Dedifferentiated amniotic fluid mesenchymal stem cell (primary cell): ENCODE measurements at regions not wholly inside any gene's neighbourhood (a gene's known extent, or its start where the extent isn't known, plus 50 kb on each side); places are given as distances from the start of the nearest gene placed in this dataset.

Experiments used
- DNase-seq: peaks from one replicate; pipeline ENCODE4 v3.0.0-alpha.2; 2016; ENCODE audit errors: extremely low spot score

DNA sequence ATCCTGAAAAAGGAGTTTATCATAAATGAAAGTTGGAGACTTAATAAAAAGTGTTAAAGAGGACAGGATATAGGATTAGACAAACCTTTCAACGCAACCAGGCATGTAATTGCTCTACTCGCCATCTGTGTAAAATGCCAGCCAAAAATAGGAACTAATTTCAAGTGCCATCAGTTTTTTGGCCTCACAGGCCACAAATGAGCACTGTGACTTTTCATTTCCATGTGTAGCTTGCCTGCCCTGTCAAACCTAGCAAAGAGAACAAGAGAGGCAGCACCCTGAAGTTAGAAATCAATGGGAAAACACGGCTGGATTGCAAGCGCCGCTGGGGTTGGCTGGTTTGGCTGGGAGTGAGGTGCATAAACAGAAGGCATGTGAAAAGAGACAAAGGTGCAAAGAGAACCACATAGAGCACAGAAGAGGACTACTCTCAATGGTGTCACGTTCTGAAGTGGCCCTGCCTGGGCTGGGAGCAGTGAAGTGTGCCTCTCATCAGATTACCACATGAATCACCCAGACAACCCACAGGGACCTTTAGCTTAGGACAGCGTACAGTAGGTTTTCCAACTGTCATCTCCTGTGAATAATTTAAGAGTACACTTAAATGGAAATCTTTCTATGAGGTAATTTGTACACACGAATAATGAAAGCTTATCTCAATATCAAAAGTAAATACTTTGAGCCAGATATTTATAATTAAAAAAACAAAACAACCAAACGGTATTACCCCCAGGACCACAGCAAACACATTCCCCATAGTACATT, 78.0 kb upstream of the NHSL1 start:
- DNase-seq = no peak

DNA sequence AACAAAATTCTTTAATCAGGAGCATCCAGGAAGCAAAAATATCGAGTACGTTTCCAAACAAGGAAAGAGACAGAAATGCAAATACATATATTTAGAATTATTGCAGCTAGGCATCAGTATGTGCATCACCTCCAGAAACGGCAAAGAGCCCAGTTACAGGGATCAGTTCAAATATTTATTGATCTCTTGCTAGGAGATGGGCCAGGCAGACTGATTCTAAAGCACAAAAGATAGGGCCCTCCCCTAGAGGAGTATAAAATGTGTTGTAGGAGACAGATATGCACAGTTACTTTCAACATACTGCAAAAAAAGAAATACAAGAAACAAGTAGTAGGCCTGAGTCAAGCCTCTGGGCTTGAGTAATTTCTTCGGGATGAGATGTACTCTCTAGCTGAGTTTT, 80.7 kb upstream of the NHSL1 start:
- DNase-seq = no peak

GRCh38 chr6:138580801-138581200, 81.5 kb upstream of the NHSL1 start:
- no peak for DNase-seq

DNA sequence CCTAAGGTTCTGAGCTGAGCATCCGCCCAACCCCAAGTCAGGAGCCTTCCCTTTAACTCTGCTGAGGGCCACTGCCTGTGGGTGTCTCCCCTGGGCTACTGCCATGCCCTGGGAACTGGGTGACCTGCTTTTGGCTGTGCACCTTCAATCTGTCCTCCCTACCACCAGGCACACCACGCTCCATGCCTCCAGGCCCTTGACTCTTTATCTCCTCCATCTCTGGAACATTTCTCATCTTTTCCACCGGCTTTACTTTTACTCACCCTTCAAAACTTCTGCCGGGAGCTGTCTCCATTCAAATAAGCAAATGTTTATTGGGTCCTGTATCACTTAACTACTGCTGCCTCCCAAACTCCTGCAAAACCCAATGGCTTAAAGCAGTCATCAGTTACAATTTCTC, 83.3 kb upstream of the NHSL1 start:
- no peak for DNase-seq

GRCh38 chr6:138586638-138587037, 87.3 kb upstream of the NHSL1 start:
- no peak for DNase-seq

GRCh38 chr6:138588805-138589434, 89.6 kb upstream of the NHSL1 start:
- peak; percentile 76 for DNase-seq

DNA sequence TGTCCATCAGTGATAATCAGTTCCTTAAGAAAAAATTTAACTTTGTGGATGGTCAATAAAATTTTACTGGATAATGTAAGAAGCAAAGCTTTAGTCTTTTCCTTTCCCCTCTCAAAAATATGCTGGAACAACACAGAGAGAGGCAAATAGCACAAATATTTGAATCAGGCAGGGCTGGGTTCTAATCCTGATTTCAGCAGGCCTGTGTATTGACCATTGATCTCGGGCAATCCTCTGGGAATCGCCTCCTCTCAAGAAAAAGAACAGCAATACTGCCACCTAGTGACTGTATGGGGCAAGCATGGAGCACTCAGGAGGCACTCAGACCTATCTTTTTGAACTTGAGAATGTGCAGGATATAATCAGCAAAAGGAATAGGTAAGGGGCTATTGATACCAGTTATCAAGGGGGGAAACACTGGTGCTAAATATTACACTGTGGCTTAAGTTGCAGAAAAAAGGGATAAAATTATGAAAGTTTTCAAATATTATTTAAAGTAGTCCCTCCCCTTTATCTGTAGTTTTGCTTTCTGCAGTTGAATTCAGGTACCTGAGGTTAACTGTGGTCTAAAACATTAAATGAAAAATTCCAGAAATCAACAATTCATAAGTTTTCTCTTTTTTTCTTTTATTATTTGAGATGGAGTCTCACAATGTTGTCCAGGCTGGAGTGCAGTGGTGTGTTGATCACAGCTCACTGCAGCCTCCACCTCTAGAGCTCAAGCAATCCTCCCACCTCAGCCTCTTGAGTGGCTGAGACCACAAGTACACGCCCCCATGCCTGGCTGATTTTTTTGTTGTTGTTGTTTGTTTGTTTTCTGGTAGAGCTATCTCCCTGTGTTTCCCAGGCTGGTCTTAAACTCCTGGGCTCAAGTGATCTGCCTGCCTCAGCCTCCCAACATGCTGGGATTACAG, 91.8 kb upstream of the NHSL1 start:
- DNase-seq = peak; percentile 68

DNA sequence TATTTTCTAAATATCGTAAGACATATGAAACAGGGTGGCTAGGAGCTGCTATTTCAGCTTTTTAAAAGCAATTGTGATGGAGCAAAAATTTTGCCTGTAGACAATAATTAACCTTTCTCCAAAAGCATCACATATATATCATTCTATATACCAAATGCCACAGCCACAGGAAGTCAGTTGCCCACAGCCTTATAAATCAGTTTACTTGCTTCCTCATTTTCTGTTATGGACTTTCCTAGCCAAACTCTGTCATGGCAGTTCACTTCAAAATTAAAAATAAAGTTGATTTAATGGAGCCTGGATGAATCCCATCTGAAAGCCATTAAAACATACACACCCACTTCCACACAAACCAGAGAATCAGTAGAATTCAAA, 93.4 kb upstream of the NHSL1 start:
- no peak for DNase-seq

DNA sequence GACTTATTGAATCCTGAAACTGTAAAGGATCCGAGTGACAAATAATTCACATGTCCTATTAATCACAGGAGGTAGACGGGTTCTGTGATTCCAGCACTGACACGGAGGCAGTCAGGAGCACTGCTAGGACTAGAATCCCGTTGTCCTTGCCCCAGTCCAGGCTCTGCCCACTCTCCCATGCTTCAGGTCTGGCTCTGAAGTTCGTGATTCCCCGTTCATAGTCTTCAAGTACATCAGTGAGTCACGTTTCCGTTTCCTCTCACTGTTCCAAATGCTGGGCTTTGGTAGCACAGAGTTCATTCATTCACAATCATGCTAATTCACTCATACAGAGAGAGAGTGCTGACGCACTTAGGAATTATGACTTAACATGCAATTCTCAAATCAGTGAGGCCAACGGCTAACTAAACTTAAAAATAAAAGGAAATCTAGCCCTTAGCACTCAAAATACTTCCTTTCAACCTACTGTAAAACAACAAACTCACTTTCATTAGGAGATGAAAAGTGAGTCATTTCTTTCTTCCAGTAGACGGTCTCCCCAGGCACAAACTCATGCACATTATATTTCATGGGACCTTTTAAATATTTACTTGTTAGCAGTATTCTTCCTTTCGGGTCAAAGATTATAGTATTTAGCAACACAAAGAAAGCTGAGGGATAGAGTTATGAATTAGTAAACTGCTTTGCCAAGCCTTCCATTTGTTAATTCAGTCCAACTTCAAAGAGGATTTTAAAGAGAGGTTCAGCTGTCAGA, 94.0 kb upstream of the NHSL1 start:
- peak; percentile 93 for DNase-seq

DNA sequence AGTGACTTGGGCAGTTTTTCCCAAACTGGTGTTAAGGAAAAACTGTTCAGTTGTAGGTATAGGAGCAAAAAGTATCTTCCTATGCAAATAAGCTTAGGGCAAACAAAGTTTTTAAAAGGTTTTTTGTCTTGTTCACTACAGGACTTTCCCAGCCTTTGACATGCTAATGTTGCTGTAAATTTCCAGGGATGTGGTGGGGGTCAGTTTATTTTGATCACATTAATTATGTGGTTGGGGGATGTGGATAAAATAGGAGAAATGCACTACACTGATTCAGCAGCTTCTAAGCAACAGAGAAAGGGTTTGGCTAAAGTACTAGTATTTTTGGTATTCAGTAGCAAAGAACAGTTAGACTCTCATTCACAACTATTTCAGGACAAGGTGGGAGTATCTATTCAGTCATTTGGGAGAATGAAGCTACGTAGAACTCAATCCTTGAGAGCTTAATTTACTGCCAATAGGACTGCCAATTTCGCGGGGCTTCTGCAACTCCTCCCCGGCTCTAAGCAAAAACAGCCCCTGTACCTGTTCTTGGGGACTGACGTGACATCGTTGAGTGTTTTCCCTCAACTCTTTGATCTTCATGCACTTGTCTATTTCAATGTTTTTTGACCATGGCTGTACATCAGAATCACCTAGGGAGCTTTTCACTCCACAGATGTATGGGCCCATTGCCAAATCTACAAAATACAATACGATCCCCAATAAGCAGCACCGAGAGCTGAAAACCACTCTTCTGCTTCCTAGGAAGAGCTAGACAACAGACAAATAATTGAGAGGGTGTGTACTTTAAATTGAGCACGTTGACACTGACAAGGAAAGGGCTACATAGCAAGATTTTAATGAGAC, 94.8 kb upstream of the NHSL1 start:
- no peak for DNase-seq

DNA sequence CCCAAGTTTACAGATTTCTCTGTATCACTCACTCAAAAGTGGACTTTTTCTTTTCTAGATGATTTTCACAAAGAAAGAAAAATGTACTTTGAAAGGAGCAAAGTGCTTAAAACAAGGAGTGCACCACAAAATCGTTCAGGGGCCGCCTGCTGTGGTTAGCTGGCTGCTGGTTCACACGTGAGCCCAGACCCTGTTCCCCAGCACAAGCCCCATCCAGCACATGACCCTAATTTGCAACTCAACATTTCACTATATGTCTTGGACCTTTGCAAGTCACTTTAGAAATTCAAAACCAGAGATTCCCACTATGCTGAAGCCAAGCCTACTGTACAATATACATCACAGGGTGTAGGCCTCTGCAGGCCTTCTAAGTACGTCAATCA, 95.5 kb upstream of the NHSL1 start:
- DNase-seq = no peak

DNA sequence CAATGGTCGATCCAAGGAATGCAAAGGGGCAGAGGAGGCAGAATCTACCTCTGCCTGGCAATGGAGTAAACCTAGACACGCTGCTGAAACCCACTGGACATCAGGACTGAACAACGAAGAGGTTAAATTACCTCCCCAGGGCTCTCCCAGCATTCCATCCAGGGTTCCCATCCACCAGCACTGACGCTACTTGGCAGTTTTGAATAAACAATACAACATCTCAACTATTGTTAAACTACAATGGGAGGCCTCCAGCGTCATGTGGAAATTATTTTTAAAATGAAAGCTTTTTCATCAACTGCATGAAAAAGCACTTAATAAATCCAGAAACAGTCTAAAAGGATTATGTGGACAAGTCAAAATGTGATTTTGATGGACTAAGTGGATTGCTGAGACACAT, 96.8 kb upstream of the NHSL1 start:
- DNase-seq = no peak

DNA sequence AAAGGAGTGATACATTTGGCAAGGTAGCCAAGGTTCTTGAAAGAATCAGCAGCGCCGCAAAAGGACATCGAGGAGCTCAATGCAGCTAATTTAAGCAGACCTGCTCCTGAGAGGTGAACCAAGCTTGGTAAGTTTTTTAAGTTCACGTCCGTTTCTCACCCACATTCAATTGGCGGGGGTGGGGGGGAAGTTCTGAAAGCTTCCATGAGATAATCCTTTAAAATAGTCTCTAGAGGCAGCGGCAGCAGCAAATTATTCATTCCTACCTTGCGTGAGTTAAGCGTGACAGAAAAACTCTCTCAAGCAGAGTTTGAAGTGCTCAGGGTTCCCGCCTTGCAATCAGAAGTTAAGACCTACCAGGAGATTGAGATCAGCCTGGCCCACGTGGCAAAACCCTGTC, 97.3 kb upstream of the NHSL1 start:
- DNase-seq = no peak

- no peak for DNase-seq
Observed at GRCh38 chr6:138597336-138597735, 98.0 kb upstream of the NHSL1 start.

DNA sequence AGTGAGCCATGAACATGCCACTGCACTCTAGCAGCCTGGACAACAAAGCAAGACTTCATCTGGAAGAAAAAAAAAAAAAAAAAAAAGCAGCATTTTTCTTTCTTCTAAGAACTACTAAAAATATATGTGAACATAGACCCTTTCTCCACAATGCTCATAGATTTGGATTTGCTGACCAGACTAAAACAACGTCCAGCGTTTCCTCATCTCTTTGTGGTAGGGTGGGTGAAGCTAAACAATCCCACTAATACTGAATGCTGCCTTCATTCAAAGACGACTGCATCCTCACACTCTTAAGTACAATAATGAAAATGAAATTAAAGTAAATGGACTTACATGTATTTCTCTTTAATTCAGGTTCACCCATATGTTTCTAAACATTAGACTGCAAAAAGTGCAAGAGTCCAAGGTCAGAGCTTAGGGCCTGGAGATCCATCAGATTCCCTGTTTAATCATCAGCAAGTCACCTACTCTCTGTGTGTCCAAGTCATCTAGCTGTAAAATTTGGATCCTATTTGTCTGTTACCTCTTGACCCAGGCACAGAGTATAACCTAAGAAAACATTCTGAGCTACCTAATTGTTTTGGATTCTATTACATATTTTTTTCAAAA, 99.4 kb upstream of the NHSL1 start:
- DNase-seq = no peak

GRCh38 chr6:138600261-138600660, 101.0 kb upstream of the NHSL1 start:
- DNase-seq = no peak

- DNase-seq = peak; percentile 66
Observed at GRCh38 chr6:138600726-138601125, 101.4 kb upstream of the NHSL1 start.

DNA sequence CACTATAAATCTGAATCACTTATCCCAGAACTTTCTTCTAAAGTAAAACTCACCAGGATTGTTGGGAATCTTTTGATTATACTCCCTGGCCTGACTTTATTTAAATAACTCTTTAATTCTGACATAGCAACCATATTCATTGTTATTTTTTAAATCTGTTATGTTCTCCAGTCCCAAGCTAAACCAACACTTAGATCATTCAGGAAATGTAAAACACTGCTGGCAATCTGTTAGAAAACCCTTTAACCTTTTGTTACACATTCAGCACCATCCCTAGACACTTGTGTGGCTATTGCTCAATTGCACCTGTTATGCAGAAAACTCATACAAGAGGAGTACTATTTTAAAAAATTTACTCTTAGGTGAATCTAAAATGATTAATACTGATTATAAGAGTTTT, 101.8 kb upstream of the NHSL1 start:
- no peak for DNase-seq

DNA sequence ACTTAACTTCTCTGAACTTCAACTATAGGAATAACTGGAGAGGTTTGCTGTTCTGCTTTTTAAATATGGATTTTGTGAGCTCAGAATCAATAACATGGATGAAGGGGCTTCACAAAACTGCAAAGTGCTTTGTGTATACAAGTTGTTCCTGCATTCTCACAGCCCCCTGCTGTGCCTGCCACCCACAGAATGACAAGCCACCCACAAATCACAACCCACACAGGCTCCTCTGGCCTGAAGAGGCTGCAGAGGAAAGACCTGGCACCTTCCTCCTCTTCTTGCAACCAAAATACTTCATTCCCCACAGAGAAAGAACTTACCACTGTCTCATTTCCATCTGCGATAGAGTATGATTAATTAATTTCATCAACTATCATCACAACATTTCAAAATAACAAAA, 106.7 kb upstream of the NHSL1 start:
- no peak for DNase-seq
